SIG-M5 treated with dmso at 0.1 percent for 504 hours (cell line): ENCODE measurements at regions not wholly inside any gene's neighbourhood (a gene's known extent, or its start where the extent isn't known, plus 50 kb on each side); places are given as distances from the start of the nearest gene placed in this dataset.
"Not testable (repeated sequence)": the region's sequence is repeated elsewhere in the genome, so short reads cannot be mapped to it uniquely, and the experiment has no call there.

Experiments
- DNase-seq: peaks from one replicate; lab custom pipeline; 2025; ENCODE audit not compliant: unreplicated experiment; lab: John Stamatoyannopoulos, UW

DNA sequence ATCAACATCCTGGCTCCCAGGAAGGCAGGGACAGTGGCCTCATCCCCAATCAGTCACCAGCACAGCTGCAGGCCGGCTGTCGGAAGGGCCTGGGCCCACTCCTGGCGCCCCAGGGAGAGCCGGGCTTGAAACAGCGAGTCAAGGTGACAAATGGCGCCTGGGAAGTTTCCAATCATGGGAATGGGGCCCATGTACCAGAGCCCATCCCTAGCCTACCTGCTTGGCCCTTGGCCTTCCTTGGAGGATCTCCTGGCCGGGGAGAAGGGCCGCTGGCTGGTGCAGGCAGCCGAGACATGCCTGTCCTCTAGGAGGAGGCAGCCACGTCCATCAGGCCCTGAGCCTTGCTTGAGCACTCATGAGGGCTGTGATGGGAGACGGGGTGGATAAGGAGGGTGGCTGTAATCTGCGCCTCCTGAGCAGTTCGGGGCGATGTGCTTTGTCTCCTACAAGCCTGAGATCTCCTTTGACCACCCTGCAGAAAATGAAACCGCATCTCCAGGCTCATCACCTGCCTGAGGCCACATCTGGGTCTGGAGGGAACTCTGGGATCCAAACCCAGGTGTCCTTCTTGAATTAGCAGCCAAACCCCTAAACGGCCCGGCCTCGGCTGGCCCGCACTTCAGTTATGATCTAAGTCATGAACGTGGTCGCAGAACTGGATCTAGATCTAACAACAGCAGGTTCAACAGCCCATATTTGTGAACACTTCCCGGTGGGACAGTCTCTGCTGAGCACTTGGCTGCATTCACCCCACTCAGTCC lies 862.0 kb downstream of the TBC1D22A start:
- DNase-seq: no peak

DNA sequence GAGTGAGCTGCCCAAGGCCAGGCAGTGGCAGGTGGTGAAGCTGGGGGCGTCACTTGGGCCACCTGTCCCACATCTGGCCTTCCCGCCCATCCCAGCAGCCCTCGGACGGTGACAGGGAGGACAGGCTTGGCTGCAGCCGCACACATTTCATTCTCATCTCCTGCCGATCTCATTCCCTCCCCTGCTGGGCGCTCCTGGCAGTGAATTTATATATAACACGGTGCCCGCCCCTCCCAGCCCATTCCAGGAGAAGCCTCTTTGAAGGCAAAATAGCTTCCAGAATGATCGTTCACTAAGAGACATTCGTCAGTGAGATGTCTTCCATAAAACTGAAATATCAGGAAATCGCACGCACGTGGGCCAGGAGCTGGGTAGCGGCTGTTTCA lies 861.3 kb downstream of the TBC1D22A start:
- DNase-seq: no peak

DNA sequence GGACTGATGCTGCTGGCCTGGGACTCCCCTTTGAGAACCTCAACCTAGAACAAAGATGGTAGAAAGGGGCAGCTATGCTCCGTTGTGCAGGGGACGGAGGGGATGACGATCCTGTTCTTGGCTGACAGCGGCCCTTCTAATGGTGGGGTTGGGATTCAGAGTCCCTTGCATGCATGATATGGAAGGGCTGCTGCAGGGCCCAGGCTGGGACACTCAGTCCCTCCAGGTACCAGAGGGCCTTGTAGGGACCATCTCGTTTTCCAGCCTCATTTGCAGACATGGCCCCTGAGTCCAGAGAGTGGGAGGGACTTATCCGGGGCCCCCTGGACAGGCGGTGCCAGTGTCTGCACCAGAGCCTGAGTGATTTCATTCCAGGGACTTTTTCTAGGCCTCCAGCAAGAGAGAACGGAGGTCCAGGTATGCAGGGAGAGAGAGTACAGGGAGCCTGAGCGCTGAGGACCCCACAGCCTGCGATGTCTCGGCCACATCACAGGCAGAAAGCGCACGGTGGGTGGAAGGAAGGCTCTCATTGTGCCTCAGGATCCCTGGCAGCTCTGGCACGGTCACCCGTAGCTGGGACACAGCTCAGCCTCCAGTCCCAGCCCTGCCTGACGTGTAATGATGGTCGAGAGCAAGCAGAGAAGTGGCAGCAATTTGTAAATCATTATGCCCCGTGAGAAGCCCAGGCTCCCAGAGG lies 860.8 kb downstream of the TBC1D22A start:
- no peak for DNase-seq

DNA sequence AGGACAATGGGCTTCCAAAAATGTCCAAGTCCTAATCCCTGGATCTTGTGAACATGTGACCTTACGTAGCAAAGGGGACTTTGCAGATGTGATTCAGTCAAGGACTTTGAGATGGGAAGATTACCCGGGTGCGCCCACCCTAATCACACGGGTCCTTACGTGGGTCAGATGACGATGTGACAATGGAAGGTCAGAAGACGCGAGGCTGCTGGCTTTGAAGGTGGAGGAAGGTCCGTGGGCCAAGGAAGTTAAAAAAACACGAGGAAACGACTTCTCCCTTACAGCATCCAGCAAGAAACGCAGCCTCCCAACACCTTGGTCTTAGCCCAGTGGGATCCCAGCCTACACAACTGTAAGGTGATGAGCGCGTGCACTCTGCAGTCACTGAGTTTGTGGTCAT lies 860.1 kb downstream of the TBC1D22A start:
- DNase-seq: no peak

DNA sequence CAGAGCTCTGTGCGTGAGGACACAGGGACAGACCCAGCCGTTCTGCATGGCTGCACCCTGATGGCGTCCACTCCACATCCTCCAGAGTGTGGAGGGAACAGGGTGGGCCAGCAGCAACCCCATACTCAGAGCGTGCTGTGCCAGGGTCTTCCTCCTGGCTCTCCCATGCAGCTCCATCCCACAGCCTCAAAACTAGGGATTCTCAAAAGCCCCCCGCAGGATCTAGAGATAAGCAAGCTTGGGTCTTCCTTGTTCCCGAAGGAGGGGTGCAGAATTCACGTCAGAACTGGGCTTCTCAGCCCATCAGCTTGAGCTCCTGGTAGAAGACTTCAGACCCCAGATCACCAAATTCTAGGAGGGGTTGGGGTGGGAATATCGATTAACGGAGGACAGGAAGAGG lies 858.8 kb downstream of the TBC1D22A start:
- DNase-seq: no peak

DNA sequence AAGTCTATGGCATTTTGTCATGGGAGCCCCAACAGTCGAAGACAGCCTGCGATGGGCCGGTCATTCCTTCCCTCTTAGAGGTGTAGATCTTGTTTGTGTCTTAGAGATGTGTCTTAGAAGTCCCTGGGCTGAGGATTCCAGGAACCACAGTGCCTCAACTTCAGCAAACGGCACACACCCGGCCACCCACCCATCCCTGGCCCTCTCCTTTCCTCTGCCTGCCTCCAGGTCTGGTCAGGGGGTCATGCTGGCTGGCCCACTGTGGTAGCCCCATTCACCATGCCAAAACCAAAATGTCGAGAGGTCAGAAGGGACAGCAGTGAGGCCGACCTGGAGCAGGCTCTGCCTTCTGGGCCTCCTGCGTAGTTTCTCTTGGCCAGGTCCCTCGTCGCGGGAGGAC lies 857.9 kb downstream of the TBC1D22A start:
- no peak for DNase-seq

DNA sequence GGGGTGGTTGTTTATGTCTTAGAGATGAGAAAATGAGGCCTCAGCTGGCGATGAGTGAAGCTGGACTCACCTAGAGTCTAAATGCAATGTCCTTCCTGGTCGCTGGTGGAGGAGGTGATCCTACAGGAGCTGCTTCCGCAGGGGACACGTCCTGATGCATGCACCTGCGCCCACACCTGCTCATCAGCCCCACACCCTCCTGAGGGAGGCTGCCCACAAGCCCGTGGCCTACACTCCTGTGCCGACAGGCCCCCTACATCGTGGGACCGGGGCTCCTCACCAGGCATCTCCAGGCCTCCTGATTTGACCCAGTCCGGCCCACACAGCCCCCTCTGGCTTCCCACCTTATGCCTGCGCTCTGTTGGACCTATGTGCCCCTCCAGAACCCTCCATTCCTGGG lies 857.2 kb downstream of the TBC1D22A start:
- DNase-seq: no peak

DNA sequence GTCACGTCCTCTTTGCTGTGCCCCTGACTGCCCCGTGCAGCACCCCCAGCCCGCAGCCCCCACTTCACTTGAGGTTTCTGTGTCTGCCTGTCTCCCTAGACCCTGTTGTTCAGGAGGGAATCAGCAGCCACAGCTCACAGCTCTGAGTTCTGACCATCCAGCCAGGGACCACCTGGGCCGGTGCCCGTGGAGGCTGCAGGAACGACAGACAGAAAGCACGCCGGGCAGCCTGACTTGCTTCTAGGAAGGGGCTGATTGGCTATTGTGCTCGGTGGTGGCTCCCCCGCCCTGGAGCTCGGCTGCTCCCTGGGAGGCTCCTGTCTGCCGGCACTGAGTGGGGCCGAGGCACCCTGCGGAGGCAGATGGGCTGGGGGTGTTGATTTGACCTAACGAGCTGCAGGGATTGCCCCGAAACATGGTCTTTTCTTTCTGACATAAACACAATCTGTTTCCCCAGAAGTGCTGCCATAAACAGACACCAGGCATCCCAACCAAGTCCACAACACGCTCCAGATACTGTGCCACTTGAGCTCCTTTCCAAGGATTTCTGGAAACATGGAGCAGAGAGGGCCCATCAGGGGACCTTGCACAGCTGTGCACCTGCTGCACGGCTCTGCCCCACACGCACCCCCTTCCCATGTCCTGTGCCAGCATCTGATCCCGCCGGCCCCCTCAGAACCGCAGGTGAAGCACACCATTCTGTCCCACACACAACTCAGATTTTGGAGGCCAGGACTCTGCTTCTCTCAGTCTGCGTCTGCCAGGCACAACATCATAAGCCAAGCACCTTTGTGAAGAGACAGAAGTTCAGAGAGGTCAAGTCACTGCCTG lies 855.9 kb downstream of the TBC1D22A start:
- no peak for DNase-seq

DNA sequence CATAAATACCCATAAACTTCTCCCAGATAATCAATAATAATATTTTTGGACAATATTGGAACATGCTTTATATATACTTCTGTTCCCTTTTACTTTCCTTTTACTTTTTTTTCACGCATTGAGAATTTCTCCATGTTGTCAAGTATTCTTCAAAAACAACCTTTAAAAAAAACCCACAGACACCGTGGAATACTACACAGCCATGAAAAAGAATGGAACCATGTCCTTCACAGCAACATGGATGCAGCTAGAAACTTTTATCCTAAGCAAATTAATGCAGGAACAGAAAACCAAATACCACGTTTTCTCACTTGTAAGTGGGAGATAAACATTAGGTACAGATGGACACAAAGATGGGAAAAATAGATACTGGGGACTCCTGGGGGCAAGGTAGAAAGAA lies 854.7 kb downstream of the TBC1D22A start:
- DNase-seq: no peak

DNA sequence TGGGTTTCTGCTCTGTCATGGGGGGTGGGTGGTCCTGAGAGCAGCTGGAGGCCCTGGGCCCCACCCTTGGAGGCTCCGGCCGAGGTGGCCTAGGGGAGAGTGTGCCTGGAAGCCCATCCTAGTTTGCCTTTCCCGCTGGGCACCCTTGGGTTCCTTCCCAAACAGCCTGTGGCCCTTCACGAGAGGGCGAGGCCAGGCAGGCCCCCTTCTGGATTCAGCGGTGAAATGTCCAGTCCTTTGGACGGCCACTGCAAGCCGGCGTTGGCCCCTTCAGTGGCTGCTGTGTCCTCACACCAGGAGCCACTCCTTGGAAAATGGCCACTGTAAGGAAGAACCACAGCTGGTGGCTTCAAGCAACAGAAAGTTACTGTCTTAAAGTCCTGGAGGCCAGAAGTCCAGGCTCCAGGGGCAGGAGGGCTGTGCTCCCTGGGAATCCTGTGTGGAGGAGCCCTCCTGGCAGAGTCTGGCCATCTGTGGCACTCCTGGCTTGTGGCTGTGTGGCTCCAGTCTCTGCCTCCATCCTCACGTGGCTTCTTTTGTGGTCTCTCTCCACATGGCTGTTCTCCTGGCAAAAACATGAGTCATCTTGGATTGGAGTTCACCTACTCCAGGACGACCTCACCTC lies 854.1 kb downstream of the TBC1D22A start:
- no peak for DNase-seq

DNA sequence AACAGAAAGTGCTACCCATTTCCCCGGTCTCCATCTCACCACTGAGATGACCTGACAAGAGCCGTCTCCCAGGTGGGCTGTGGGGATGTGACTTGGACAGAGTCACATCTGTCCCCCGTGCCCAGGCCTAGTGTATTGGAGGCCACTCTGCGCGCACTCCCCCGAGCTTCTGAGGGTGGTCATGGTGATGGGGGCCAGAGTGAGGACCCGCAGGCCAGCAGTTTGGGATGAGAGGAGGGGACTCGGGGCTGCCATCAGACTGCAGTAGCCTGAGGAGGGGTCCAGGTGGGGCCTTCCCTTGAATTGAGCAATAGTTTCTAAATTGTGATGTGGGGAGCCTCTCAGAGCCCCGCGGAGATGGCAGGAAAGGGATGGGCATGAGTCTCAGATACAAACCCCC lies 852.6 kb downstream of the TBC1D22A start:
- no peak for DNase-seq

DNA sequence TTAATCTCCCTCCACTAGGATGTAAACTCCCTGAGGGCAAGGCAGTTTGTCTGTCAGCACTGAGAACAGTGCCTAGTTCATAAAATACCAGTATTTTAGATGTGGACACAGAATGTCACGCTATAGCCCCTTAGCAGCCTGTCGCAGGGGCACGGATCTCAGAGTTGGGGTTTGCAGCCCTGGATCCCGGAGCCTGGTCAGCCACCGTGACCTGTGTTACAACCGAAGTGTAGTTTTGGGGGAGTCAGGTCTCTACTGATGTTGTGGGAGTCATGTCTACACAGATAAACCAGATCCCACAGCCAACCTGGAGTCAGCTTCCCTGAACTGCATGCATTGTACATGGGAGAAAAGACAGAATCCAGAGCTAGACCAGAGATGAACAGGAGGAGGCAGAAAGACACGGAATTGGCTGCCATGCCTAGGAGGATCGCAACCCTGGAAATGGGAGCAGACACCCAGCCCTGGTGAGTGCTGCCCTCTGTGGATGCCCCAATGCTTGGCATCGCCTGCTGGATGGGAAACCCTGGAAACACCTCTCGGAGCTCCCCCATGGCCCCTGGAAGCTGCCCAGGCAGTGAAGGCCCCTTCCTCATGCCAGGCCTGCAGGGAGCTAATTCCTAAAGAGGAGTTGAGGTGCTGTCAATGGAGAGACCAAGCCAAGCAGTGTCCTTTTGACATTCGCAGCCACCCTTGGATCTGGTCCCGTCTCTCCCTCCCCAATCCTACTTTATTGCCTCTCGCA lies 851.3 kb downstream of the TBC1D22A start:
- DNase-seq: no peak

DNA sequence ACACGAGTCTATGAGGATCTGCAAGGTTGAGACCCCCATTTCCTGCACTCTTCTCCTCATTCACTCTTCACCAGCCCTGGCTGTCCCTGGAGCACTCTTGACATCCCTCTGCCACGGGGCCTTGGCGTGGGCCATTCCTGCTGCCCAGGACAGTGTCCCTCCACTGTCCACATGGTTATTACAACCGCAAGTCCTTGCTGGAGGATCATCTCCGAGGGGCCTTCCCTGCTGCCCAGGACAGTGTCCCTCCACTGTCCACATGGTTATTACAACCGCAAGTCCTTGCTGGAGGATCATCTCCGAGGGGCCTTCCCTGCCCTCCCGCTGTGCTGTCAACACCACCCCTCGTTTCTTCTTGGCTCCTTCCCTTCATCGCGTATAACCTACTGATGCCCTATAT lies 850.7 kb downstream of the TBC1D22A start:
- not testable (repeated sequence) for DNase-seq

DNA sequence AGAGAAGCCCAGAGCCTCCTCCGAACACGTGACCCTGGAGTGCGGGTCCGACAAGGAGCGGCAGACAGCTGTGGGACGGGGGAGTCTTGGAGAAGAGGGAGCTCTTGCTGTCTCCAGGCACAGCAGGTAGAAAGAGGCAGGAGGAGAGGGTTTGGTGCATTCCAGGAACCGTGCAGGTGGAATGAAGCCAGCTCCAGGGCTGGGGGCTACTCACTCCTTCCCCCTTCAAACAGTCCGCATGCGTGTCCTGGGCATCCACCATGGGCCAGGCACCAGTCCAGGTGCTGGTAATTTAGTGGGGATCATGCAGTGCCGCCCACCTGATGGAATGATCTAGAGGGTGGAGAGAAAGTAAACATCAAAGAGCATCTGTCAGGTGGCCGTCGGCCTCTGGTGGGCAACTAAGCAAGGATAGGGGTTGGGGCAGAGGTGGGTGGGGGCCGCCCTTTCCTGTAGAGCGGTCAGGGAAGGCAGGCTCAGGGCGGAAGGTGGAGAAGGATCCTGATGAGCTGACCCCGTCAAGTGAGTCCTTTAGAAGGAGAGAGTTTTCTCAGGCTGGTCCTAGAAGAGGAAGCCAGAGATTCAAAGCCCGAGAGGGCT lies 850.0 kb downstream of the TBC1D22A start:
- DNase-seq: no peak

DNA sequence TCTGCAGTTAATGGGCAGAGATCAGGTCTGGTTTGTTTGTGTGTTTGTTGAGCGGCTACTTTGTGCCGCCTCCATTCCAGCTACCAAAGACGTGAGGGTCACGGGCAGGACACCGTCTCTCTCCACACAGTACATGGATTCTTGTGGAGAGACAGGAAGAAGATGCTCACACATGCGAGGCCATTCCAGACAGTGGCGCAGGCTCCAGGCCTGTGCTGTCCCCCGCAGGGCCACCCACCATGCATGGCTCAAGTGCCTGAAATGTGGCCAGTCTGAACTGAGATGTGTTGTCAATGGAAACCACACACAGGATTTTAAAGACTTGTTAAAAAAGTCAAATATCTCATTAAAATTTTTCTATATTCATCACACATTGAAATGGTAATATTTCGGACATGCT lies 848.3 kb downstream of the TBC1D22A start:
- no peak for DNase-seq

DNA sequence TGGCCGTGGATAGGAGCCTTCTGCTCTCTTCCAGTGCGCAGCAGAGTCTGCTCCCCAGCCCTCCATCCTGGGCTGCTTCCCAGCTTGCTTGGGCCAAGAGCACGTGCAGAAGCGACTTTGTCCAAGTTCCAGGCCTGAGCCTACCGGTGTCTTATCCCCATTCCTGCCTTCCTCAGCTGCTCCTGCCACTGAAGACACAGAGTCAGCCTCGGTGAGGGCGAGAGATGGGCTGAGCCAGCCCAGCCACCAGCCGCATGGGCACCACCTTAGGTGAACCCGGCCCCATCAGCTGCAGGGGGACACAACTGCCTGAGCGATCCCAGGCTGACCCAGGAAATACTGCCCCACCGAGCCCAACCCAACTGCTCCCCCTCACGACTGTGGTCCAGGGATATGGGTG lies 847.8 kb downstream of the TBC1D22A start:
- DNase-seq: no peak

DNA sequence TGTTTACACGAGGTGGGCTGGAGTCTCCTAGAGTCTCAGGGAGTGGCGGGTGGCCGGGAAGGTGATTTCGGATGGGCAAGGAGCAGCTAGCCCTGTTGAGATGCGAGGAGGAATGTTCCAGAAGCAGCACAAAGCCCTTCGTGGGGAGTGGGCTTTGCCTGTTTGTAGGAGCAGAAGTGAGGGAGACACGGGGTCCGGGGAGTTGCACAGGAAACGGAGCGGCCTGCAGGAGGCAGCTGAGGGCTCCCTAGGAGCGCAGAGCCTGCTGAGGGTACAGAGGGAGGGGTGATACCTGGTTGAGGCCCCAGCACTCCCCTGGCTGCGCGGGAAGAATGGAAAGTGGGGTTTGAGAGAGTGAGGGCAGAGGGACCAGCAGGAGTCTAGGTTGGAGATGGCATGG lies 847.2 kb downstream of the TBC1D22A start:
- DNase-seq: no peak

DNA sequence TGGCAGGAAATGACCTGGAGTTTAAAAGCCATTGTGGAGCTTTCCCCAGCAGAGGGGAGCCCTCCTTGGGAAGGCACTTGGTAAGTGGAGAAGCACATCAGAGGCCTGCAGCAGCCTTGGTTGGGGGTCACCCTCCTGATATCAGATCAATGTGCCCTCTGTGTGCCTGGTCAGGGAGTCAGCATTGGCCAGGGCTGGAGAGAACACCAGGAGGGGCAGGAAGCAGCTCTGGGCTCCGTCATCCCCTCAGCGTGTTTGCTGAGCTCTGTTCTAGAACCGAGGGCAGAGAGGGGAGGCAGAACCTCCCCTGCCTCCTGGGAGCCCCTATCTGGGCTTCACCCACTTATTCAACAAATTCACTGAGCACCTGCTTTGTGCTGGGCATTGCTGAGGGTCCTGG lies 846.0 kb downstream of the TBC1D22A start:
- no peak for DNase-seq

DNA sequence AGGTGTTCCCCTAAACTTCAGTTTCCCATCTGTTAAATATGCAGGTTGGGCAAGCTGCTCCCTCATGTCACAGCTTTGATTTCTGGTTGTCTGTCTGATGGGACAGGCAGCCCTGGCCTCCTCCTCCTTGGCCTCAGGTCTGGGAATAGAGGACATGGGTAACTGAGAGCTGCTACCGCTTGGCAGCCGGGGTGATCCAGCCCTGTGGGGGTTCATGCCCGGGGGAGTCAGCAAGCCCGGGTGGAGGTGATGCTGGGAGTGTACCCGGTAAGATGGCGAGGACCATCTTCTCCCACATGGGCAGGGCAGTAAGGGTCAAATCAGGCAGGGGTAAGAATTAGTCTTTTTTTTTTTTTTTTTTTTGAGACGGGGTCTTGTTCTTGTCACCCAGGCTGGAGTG lies 845.0 kb downstream of the TBC1D22A start:
- DNase-seq: no peak

DNA sequence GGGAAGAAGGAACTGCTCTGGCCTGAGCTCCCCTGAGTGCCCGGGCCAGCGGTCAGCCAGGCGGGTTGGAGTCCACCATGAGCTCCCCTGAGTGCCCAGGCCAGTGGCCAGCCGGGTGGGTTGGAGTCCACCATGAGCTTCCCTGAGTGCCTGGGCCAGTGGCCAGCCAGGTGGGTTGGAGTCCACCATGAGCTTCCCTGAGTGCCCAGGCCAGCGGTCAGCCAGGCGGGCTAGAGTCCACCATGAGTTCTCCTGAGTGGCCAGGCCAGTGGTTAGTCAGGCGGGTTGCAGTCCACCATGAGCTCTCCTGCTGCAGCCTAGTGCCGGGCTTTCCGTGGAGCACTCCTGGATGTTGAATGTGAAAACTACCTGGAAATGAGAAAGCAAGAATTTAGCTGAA lies 844.0 kb downstream of the TBC1D22A start:
- DNase-seq: no peak
